Ishikawa (cell line): ENCODE measurements at regions not wholly inside any gene's neighbourhood (a gene's known extent, or its start where the extent isn't known, plus 50 kb on each side); places are given as distances from the start of the nearest gene placed in this dataset.

Experiments used
- EP300 ChIP-seq: IDR thresholded peaks from 2 replicates; pipeline ENCODE4 v1.6.1; 2012; ENCODE audit warnings: borderline replicate concordance
- TAF1 ChIP-seq: IDR thresholded peaks from 2 replicates; pipeline ENCODE4 v1.6.1; 2012; ENCODE audit warnings: low read depth, mild to moderate bottlenecking

GRCh38 chr2:144924827-144925226 is 404.9 kb upstream of the ZEB2 start:
- no peak for TF ChIP-seq EP300
- TF ChIP-seq TAF1: no peak
